Tibial artery (tissue), 4 donors: ENCODE measurements at regions not wholly inside any gene's neighbourhood (a gene's known extent, or its start where the extent isn't known, plus 50 kb on each side); places are given as distances from the start of the nearest gene placed in this dataset.

Source experiments
- DNase-seq, 2 donors: peaks; one replicate each; pipeline ENCODE4 v3.0.0-alpha.2; 2019
- H3K27ac ChIP-seq, 2 donors: fragments of 200-600 bp; sonication (generic) in 1 of 2; 1 replicate in 1 of 2; 2 replicates in 1 of 2; pipeline ENCODE4 v1.5.1; 2018 to 2019; ENCODE audit warnings: mild to moderate bottlenecking in 1 of 2
- H3K27me3 ChIP-seq, 2 donors: fragments of 200-600 bp; sonication (generic) in 1 of 2; one replicate each; pipeline versions ENCODE4 v1.5.1 to v1.6.0; 2016 to 2019
- H3K36me3 ChIP-seq, 3 donors: fragments of 200-600 bp; sonication (generic) in 2 of 3; one replicate each; pipeline ENCODE4 v1.5.1; 2016 to 2019; ENCODE audit warnings: mild to moderate bottlenecking in 2 of 3
- H3K4me1 ChIP-seq, 4 donors: fragments of 200-600 bp; sonication (generic) in 2 of 4; 1 replicate in 3 of 4; 2 replicates in 1 of 4; pipeline ENCODE4 v1.5.1; 2016 to 2019
- H3K4me3 ChIP-seq, 2 donors: fragments of 200-600 bp; sonication (generic) in 1 of 2; 1 replicate in 1 of 2; 2 replicates in 1 of 2; pipeline ENCODE4 v1.5.1; 2018 to 2019; ENCODE audit warnings: mild to moderate bottlenecking in 2 of 2
- H3K9me3 ChIP-seq, 3 donors: fragments of 200-600 bp; sonication (generic) in 1 of 3; one replicate each; pipeline ENCODE4 v1.5.1; 2016 to 2019
- CTCF ChIP-seq, 2 experiments: fragments of 200-600 bp in 1 of 2; fragments of 450-650 bp in 1 of 2; IDR thresholded peaks; one replicate each; pipeline ENCODE4 v1.5.1; 2017 to 2019; ENCODE audit warnings: antibody characterized with exemption in 2 of 2, mild to moderate bottlenecking in 1 of 2, moderate library complexity in 1 of 2
- intact Hi-C: fragments of 100-400 bp; cut with DNase I; formaldehyde crosslinking; loops from one replicate; pipeline ENCODE4 v1.15.0; 2023; ENCODE audit warnings: low total_unique reads

DNA sequence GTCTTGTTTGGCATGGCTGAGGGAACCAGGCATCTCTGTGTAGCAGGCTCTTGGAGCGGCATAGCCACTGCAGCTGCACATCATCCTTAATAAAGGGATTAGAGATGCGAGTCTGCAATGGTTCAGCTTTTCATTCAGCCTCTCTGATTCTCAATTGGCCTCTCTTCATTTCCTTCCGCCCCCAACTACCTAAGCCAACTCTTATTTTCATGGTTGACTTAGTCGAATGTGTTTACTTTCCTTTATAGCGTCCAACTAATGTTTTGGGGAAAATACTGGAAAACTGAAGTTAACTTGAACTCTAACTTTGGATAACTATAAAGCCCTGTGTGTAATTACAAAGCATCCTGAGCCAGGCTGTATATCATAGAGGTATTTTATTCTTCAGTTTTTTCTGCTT is 202.2 kb upstream of the KIAA1217 start:
- H3K27me3 ChIP-seq: no peaks in the 10 kb centered on the region
- no peaks in the 10 kb centered on the region for H3K36me3 ChIP-seq
- no peak overlapping the region for H3K4me3 ChIP-seq
- intact Hi-C loops: no loop called here
- H3K9me3 ChIP-seq: no peaks in the 10 kb centered on the region
- H3K27ac ChIP-seq: no peak overlapping the region
- no peak for TF ChIP-seq CTCF (IDR thresholded peaks at IDR 0.05)
- no peak for DNase-seq
- H3K4me1 ChIP-seq: peaks cover 0 to 4% (median 0%) of the 10 kb centered on the region in 4 donors

DNA sequence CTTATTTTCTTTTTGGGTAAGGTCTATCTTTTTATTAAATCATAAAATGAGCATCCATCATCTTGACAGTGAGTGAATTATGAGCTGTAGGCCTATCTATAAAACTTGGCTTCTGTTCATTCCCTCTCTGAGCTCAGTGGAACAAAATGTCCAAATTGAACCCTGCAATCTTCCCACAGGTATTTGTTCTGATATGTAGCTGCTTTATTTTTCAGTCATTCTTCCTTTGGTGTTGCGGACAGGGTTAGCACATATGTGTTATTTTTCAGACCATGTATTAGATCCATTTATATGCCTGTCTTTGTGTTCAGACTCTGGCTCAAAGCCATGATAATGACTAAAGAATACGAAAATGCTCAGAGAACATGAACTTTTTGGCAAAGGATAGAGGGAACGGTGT is 201.6 kb upstream of the KIAA1217 start:
- Histone ChIP-seq H3K4me3 (no peak overlapping the region), H3K9me3 (no peaks in the 10 kb centered on the region), H3K27me3 (no peaks in the 10 kb centered on the region), H3K4me1 (peaks cover 0 to 4% (median 0%) of the 10 kb centered on the region in 4 donors), H3K36me3 (no peaks in the 10 kb centered on the region), H3K27ac (no peak overlapping the region)
- TF ChIP-seq CTCF (IDR thresholded peaks at IDR 0.05): no peak
- DNase-seq: no peak
- intact Hi-C loops: no loop called here

DNA sequence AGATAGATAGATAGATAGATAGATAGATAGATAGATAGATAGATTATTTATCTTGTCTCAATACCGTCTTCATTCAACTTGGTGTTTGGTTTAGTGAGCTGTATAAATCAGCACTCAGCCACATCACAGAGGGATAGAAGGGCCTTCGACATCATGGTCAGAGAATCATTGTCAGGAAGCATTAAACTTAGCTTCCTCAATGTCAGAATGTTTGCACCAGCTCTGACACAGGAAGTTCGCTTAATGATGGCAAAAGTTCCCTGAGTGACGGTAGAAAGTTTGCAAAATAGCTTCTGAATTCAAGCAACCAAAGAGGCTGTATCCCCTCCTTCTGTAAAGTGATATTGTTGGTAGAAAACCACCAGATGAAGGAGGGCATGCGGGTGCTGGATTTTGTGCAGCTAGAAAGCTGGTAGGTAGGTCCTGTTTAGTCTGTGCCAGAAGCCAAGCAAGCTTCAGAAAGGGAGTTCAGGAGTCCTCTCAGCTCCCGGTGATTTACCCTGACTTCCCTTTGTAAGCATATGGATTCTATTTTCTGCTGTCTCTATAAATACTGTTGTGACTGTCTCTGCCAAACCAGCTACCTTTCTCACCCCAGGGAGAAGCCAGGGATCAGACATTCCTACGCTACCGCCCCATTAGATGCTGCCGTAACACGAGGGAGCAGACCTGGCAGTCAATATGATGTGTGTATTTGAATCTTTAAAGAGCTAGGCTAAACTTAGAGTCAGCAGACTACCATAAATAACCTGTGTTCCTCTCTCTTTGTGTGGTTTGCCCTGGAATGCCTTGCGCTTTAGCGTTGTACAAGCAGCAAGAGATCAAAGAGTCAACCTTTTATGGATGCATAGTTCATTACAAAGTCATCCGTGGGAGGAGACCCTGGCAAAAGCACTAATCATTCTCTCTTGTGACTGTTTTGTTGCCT is 200.5 kb upstream of the KIAA1217 start:
- Histone ChIP-seq H3K9me3 (no peaks in the 10 kb centered on the region), H3K4me1 (peaks cover 0 to 4% (median 0%) of the 10 kb centered on the region in 4 donors), H3K4me3 (no peak overlapping the region), H3K27me3 (no peaks in the 10 kb centered on the region), H3K36me3 (no peaks in the 10 kb centered on the region), H3K27ac (no peak overlapping the region)
- TF ChIP-seq CTCF (IDR thresholded peaks at IDR 0.05): no peak
- intact Hi-C loops: no loop called here
- no peak for DNase-seq

DNA sequence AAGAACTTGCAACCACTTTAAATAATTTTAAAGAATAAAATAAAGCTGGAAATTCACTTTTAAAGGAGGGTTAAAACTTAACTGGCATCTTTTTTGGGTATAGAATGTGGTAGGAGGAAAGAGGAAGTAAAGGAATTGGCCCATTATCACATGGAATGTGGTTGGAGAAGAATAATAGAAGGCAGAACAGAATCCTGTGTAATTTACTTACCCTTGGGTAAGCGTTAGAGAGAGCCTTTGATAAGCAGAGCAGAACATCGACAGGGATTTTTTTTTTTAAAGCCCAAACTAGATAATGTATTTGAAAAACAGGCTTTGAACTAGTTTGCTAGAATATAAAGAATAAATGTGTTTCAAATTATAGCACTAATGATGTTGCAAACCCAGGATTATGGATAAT is 199.8 kb upstream of the KIAA1217 start:
- peaks cover 0 to 4% (median 0%) of the 10 kb centered on the region in 4 donors for H3K4me1 ChIP-seq
- no peaks in the 10 kb centered on the region for H3K9me3 ChIP-seq
- no peaks in the 10 kb centered on the region for H3K27me3 ChIP-seq
- no peak for TF ChIP-seq CTCF (IDR thresholded peaks at IDR 0.05)
- H3K4me3 ChIP-seq: no peak overlapping the region
- H3K27ac ChIP-seq: no peak overlapping the region
- DNase-seq: no peak
- intact Hi-C loops: no loop called here
- no peaks in the 10 kb centered on the region for H3K36me3 ChIP-seq

DNA sequence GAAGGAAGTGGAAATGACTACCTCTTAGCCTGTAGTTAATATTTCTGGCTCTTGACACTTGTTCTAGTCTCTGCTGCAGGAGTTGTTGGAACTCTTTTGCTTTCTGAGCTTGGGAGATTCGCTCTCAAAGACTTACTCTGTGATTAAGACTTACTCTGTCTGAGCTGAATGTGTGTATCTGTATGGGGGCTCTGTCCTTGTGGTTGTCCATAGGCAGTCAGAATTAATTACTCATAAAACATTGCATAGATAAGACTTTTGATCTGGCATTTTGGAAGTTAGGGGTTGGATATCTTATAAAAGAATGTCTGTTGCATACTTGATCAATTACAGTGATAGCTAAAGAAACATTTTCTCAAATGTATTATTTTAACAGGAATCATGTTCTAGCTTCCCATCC is 199.2 kb upstream of the KIAA1217 start:
- H3K27me3 ChIP-seq: no peaks in the 10 kb centered on the region
- no peaks in the 10 kb centered on the region for H3K9me3 ChIP-seq
- no peak for TF ChIP-seq CTCF (IDR thresholded peaks at IDR 0.05)
- peaks cover 0 to 4% (median 0%) of the 10 kb centered on the region in 4 donors for H3K4me1 ChIP-seq
- no peak for DNase-seq
- H3K4me3 ChIP-seq: no peak overlapping the region
- no peak overlapping the region for H3K27ac ChIP-seq
- no peaks in the 10 kb centered on the region for H3K36me3 ChIP-seq
- intact Hi-C loops: no loop called here
